ENCODE measurements at regions not wholly inside any gene's neighbourhood (a gene's known extent, or its start where the extent isn't known, plus 50 kb on each side); places are given as distances from the start of the nearest gene placed in this dataset.

DNA sequence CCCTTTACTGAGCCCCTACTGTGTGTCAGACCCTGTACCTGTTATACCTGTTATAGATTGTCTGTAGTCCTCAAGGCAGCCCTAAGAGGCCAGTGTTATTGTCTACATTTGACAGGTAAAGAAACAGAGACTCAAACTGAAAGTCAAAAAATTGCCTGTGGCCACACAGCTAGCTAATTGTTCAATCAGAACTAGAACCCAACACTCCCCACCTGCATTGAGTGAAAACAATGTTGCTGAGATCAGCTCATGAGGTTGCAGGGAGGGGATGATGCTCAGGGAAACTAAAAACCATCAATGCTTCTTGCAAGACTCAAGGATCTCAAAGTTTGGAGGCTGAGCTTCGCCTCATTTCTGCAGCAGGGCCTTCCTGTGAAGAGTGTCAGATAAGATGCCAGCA, 109.5 kb upstream of the LMO4 start:
- 100% methylated on average over 1 of the region's 1 CpG for WGBS (ENCODE audit: insufficient coverage)
- no peak overlapping the region for H2AFZ ChIP-seq (ENCODE audit: insufficient read depth, low read depth, low read length, poor library complexity, severe bottlenecking)
- CTCF ChIA-PET: no interaction called here

DNA sequence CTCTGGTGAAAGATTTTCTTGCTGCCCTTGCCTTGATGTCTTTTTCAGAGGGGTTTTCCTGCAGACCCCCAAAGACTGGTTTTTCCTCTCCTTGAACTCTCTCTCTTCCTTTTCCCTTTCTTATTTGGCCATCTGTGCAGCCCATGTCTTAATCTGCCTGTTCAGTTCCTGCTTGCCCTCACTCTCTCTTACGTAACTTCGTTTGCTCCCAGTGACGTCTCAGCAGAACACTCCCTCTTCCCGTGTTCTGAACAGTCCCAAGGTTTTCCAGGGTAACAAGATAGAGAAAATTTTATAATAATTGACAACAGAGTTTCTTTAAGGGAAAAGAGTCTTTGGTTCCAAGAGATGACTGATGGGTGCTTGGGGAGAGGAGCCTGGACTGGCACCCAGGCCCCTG, 109.1 kb upstream of the LMO4 start:
- no peak overlapping the region for H3K27ac Mint-ChIP-seq
- Histone ChIP-seq H4K20me1 (ENCODE audit: control insufficient read depth, insufficient read depth, low read length, poor library complexity, severe bottlenecking) (no peaks in the 10 kb centered on the region), H3K9me3 (ENCODE audit: control extremely low read depth in 1 of 3, control insufficient read depth in 2 of 3, insufficient read depth in 1 of 3, low read length in 2 of 3) (peaks cover 0 to 3% (median 0%) of the 10 kb centered on the region in 3 donors), H2AFZ (ENCODE audit: insufficient read depth, low read depth, low read length, poor library complexity, severe bottlenecking) (no peak overlapping the region), H3K27me3 (replicated peaks in 1 of 4; ENCODE audit: control extremely low read depth in 1 of 4, control insufficient read depth in 3 of 4, insufficient read depth in 4 of 4, low read length in 3 of 4) (no peaks in the 10 kb centered on the region), H3K4me2 (replicated peaks; ENCODE audit: low read depth, low read length, poor library complexity, severe bottlenecking) (no peak overlapping the region), H3K9ac (ENCODE audit: low read length) (no peak overlapping the region), H3K36me3 (replicated peaks in 1 of 2; ENCODE audit: control extremely low read depth in 1 of 2, control insufficient read depth in 1 of 2, extremely low read depth in 1 of 2, insufficient read depth in 2 of 2, low read length in 1 of 2) (no peaks in the 10 kb centered on the region), H3K79me2 (ENCODE audit: control insufficient read depth, insufficient read depth, low read length) (no peaks in the 10 kb centered on the region), H3K4me3 (ENCODE audit: control extremely low read depth in 1 of 5, extremely low read depth in 1 of 5, insufficient read depth in 1 of 5, low read depth in 2 of 5, low read length in 4 of 5) (no peak overlapping the region), H3K4me1 (ENCODE audit: control insufficient read depth in 2 of 2, insufficient read depth in 2 of 2, low read length in 2 of 2) (no peaks in the 10 kb centered on the region), H3K27ac (ENCODE audit: low read length in 2 of 2) (no peak overlapping the region)
- intact Hi-C loops (cut with micrococcal nuclease): no loop called here
- DNase-seq (no peak), ATAC-seq (ENCODE audit: low read depth) (no peak)
- ChIA-PET POLR2A (no interaction called here), CTCF (no interaction called here)
- no peaks in the 10 kb centered on the region for H3K4me1 Mint-ChIP-seq
- no peak overlapping the region for H3K4me3 Mint-ChIP-seq
- H3K27me3 Mint-ChIP-seq: peaks cover 3% of the 10 kb centered on the region
- no peak for TF ChIP-seq EZH2 (IDR thresholded peaks at IDR 0.05; ENCODE audit: borderline replicate concordance, insufficient read depth, low read depth, low read length, poor library complexity, severe bottlenecking)
- TF ChIP-seq, protein P1, sequence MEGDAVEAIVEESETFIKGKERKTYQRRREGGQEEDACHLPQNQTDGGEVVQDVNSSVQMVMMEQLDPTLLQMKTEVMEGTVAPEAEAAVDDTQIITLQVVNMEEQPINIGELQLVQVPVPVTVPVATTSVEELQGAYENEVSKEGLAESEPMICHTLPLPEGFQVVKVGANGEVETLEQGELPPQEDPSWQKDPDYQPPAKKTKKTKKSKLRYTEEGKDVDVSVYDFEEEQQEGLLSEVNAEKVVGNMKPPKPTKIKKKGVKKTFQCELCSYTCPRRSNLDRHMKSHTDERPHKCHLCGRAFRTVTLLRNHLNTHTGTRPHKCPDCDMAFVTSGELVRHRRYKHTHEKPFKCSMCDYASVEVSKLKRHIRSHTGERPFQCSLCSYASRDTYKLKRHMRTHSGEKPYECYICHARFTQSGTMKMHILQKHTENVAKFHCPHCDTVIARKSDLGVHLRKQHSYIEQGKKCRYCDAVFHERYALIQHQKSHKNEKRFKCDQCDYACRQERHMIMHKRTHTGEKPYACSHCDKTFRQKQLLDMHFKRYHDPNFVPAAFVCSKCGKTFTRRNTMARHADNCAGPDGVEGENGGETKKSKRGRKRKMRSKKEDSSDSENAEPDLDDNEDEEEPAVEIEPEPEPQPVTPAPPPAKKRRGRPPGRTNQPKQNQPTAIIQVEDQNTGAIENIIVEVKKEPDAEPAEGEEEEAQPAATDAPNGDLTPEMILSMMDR (IDR thresholded peaks at IDR 0.05): no peak
- WGBS (ENCODE audit: insufficient coverage): 80% methylated on average over 2 of the region's 4 CpGs
- H3K9me3 Mint-ChIP-seq (ENCODE audit: insufficient read depth): no peaks in the 10 kb centered on the region

More for the DNA sequence above, 109.5 kb upstream of the LMO4 start:
- ATAC-seq (ENCODE audit: low read depth): no peak
- Histone ChIP-seq H3K27me3 (replicated peaks in 1 of 4; ENCODE audit: control extremely low read depth in 1 of 4, control insufficient read depth in 3 of 4, insufficient read depth in 4 of 4, low read length in 3 of 4) (no peaks in the 10 kb centered on the region), H4K20me1 (ENCODE audit: control insufficient read depth, insufficient read depth, low read length, poor library complexity, severe bottlenecking) (no peaks in the 10 kb centered on the region), H3K9ac (ENCODE audit: low read length) (no peak overlapping the region), H3K36me3 (replicated peaks in 1 of 2; ENCODE audit: control extremely low read depth in 1 of 2, control insufficient read depth in 1 of 2, extremely low read depth in 1 of 2, insufficient read depth in 2 of 2, low read length in 1 of 2) (no peaks in the 10 kb centered on the region), H3K9me3 (ENCODE audit: control extremely low read depth in 1 of 3, control insufficient read depth in 2 of 3, insufficient read depth in 1 of 3, low read length in 2 of 3) (peaks cover 0 to 3% (median 0%) of the 10 kb centered on the region in 3 donors), H3K4me3 (ENCODE audit: control extremely low read depth in 1 of 5, extremely low read depth in 1 of 5, insufficient read depth in 1 of 5, low read depth in 2 of 5, low read length in 4 of 5) (no peak overlapping the region), H3K27ac (ENCODE audit: low read length in 2 of 2) (no peak overlapping the region), H3K4me1 (ENCODE audit: control insufficient read depth in 2 of 2, insufficient read depth in 2 of 2, low read length in 2 of 2) (no peaks in the 10 kb centered on the region), H3K4me2 (replicated peaks; ENCODE audit: low read depth, low read length, poor library complexity, severe bottlenecking) (no peak overlapping the region), H3K79me2 (ENCODE audit: control insufficient read depth, insufficient read depth, low read length) (no peaks in the 10 kb centered on the region)
- no peak for DNase-seq
- no peak for TF ChIP-seq EZH2 (IDR thresholded peaks at IDR 0.05; ENCODE audit: borderline replicate concordance, insufficient read depth, low read depth, low read length, poor library complexity, severe bottlenecking)
- TF ChIP-seq, protein P1 (IDR thresholded peaks at IDR 0.05): no peak
- peaks cover 3% of the 10 kb centered on the region for H3K27me3 Mint-ChIP-seq
- POLR2A ChIA-PET: no interaction called here
- no peaks in the 10 kb centered on the region for H3K4me1 Mint-ChIP-seq
- no peak overlapping the region for H3K4me3 Mint-ChIP-seq
- no peaks in the 10 kb centered on the region for H3K9me3 Mint-ChIP-seq (ENCODE audit: insufficient read depth)
- intact Hi-C loops (cut with micrococcal nuclease): no loop called here
- H3K27ac Mint-ChIP-seq: no peak overlapping the region
